Endodermal cell (in vitro differentiated cells): ENCODE measurements at regions not wholly inside any gene's neighbourhood (a gene's known extent, or its start where the extent isn't known, plus 50 kb on each side); places are given as distances from the start of the nearest gene placed in this dataset.

Experiments
- DNase-seq: peaks from one replicate; pipeline ENCODE4 v3.0.0-alpha.2; 2017
- H3K27ac ChIP-seq: 2 replicates; pipeline ENCODE4 v1.5.1; 2013; ENCODE audit warnings: mild to moderate bottlenecking, low read depth, low read length, moderate library complexity
- H3K27me3 ChIP-seq: 2 replicates; pipeline ENCODE4 v1.6.1; 2013; ENCODE audit warnings: mild to moderate bottlenecking, low read length, moderate library complexity; ENCODE audit not compliant: insufficient read depth, control insufficient read depth, poor library complexity, severe bottlenecking
- H3K36me3 ChIP-seq: 2 replicates; pipeline ENCODE4 v1.7.0; 2013; ENCODE audit warnings: mild to moderate bottlenecking, low read length, moderate library complexity; ENCODE audit not compliant: control insufficient read depth, insufficient read depth
- H3K4me1 ChIP-seq: one replicate; pipeline ENCODE4 v1.7.0; 2013; ENCODE audit warnings: low read length; ENCODE audit not compliant: control insufficient read depth, insufficient read depth
- H3K4me3 ChIP-seq: 2 replicates; pipeline ENCODE4 v1.5.1; 2013; ENCODE audit warnings: mild to moderate bottlenecking, low read length, moderate library complexity
- H3K9ac ChIP-seq: 2 replicates; pipeline ENCODE4 v1.6.1; 2013; ENCODE audit warnings: mild to moderate bottlenecking, low read length, moderate library complexity; ENCODE audit not compliant: poor library complexity, severe bottlenecking; ENCODE audit errors: extremely low read depth
- H3K9me3 ChIP-seq: 2 replicates; pipeline ENCODE4 v1.6.1; 2013; ENCODE audit warnings: mild to moderate bottlenecking, low read length, moderate library complexity; ENCODE audit not compliant: control insufficient read depth
- H3K27ac Mint-ChIP-seq: 2 replicates; pipeline ENCODE4 v1.8.0; 2020; ENCODE audit warnings: mixed read lengths
- H3K27me3 Mint-ChIP-seq: 2 replicates; pipeline ENCODE4 v1.8.0; 2021; ENCODE audit warnings: mild to moderate bottlenecking, mixed read lengths; ENCODE audit not compliant: insufficient read depth
- H3K36me3 Mint-ChIP-seq: 2 replicates; pipeline ENCODE4 v1.8.0; 2020; ENCODE audit warnings: low read depth, mixed read lengths
- H3K4me1 Mint-ChIP-seq: 2 replicates; pipeline ENCODE4 v1.8.0; 2020; ENCODE audit warnings: mixed read lengths
- H3K4me3 Mint-ChIP-seq: 2 replicates; pipeline ENCODE4 v1.8.0; 2020; ENCODE audit warnings: mild to moderate bottlenecking, moderate library complexity, mixed read lengths
- H3K9me3 Mint-ChIP-seq: 2 replicates; pipeline ENCODE4 v1.8.0; 2020; ENCODE audit warnings: mild to moderate bottlenecking, mixed read lengths
- CTCF ChIP-seq: fragments of 200-600 bp; sonication (generic); conservative IDR thresholded peaks from 2 replicates; pipeline ENCODE4 v1.5.0; 2021; ENCODE audit warnings: antibody characterized with exemption, mild to moderate bottlenecking
- WGBS, 2 experiments: methylation state at CpG; one replicate each; pipeline versions ENCODE4 v1.1.5 to v1.1.7; 2013; ENCODE audit warnings: missing lambda C conversion rate in 2 of 2, mixed read lengths in 1 of 2; ENCODE audit not compliant: insufficient coverage in 1 of 2, insufficient read length in 1 of 2; 5-methylcytosine and 5-hydroxymethylcytosine counted together

- Histone ChIP-seq H3K27me3 (no peaks in the 10 kb centered on the region), H3K36me3 (no peaks in the 10 kb centered on the region), H3K27ac (no peak overlapping the region), H3K9me3 (peaks cover 9% of the 10 kb centered on the region), H3K4me1 (no peaks in the 10 kb centered on the region), H3K4me3 (no peak overlapping the region), H3K9ac (no peak overlapping the region)
- no peak for TF ChIP-seq CTCF
- peaks cover 25% of the 10 kb centered on the region for H3K9me3 Mint-ChIP-seq
- H3K36me3 Mint-ChIP-seq, result no peaks in the 10 kb centered on the region
- no peaks in the 10 kb centered on the region for H3K4me1 Mint-ChIP-seq
- no peak overlapping the region for H3K27ac Mint-ChIP-seq
- H3K27me3 Mint-ChIP-seq, result no peaks in the 10 kb centered on the region
- WGBS, 2 experiments, result 75% methylated on average over 3 of the region's 4 CpGs; no CpG with 5 or more reads in 1 of the 2 experiments
- H3K4me3 Mint-ChIP-seq, result no peak overlapping the region
- no peak for DNase-seq
Measured at GRCh38 chr11:13826505-13827278, 135.8 kb upstream of the SPON1 start.

GRCh38 chr11:13831696-13832095, 130.8 kb upstream of the SPON1 start:
- no peak overlapping the region for H3K27ac Mint-ChIP-seq
- H3K9ac ChIP-seq, result no peak overlapping the region
- no peaks in the 10 kb centered on the region for H3K27me3 ChIP-seq
- H3K4me1 Mint-ChIP-seq, result peaks cover 3% of the 10 kb centered on the region
- H3K4me3 Mint-ChIP-seq, result no peak overlapping the region
- no peak for TF ChIP-seq CTCF
- H3K36me3 ChIP-seq, result no peaks in the 10 kb centered on the region
- no peak for DNase-seq
- peaks cover 9% of the 10 kb centered on the region for H3K9me3 ChIP-seq
- no peak overlapping the region for H3K27ac ChIP-seq
- no peak overlapping the region for H3K4me3 ChIP-seq
- peaks cover 28% of the 10 kb centered on the region for H3K9me3 Mint-ChIP-seq
- H3K27me3 Mint-ChIP-seq, result no peaks in the 10 kb centered on the region
- no peaks in the 10 kb centered on the region for H3K36me3 Mint-ChIP-seq
- no peaks in the 10 kb centered on the region for H3K4me1 ChIP-seq

DNA sequence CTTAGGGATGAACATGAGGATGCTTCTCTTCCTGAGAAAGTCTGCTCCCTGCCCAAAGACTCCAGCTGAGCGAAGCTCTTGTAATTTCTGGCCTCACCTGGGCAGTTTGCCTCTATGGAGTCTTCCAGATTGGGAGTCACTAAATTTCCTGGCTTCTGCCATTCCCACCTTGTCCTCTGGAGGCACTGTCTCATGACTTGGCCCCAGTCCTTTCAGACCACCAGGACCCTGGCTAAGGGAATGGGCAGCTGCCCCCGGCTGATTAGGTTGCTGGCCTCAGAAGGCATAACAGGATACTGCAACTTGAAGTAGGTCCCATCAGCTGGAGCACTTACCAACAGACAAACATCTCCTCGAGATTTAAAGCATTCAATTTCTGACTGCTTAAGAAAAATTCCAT, 128.1 kb upstream of the SPON1 start:
- peak; percentile 79 for TF ChIP-seq CTCF
- Mint-ChIP-seq H3K27ac (no peak overlapping the region), H3K27me3 (no peaks in the 10 kb centered on the region), H3K36me3 (no peaks in the 10 kb centered on the region), H3K4me1 (peaks cover 7% of the 10 kb centered on the region), H3K4me3 (no peak overlapping the region), H3K9me3 (peaks cover 25% of the 10 kb centered on the region)
- no peak overlapping the region for H3K4me3 ChIP-seq
- no peaks in the 10 kb centered on the region for H3K4me1 ChIP-seq
- H3K9me3 ChIP-seq, result peaks cover 4% of the 10 kb centered on the region
- peak; percentile 89 for DNase-seq
- no peak overlapping the region for H3K9ac ChIP-seq
- H3K36me3 ChIP-seq, result no peaks in the 10 kb centered on the region
- peaks cover 4% of the 10 kb centered on the region for H3K27me3 ChIP-seq
- 60 to 83% methylated on average over 2 to 3 of the region's 3 CpGs for WGBS, 2 experiments
- H3K27ac ChIP-seq, result no peak overlapping the region
